ENCODE measurements at regions not wholly inside any gene's neighbourhood (a gene's known extent, or its start where the extent isn't known, plus 50 kb on each side); places are given as distances from the start of the nearest gene placed in this dataset.

- no peaks in the 10 kb centered on the region for H3K27me3 ChIP-seq (ENCODE audit: control insufficient read depth in 1 of 2, insufficient read depth in 2 of 2, low read length in 2 of 2)
- no peaks in the 10 kb centered on the region for H3K4me1 ChIP-seq (ENCODE audit: insufficient read depth, low read length)
- no peaks in the 10 kb centered on the region for H3K9me3 ChIP-seq (ENCODE audit: control insufficient read depth in 1 of 2, insufficient read depth in 1 of 2, low read length in 2 of 2)
- Mint-ChIP-seq H3K27me3 (no peaks in the 10 kb centered on the region), H3K9me3 (no peaks in the 10 kb centered on the region), H3K27ac (no peak overlapping the region), H3K4me1 (ENCODE audit: low read depth) (peaks cover 5% of the 10 kb centered on the region), H3K4me3 (no peak overlapping the region), H3K36me3 (ENCODE audit: low read depth) (no peaks in the 10 kb centered on the region)
- no peaks in the 10 kb centered on the region for H3K36me3 ChIP-seq (ENCODE audit: insufficient read depth, low read length)
- no peak for DNase-seq
- CTCF ChIA-PET, result no interaction called here
- ATAC-seq (ENCODE audit: poor library complexity), result no peak
- TF ChIP-seq CTCF (IDR thresholded peaks at IDR 0.05), result no peak
- no peak overlapping the region for H3K27ac ChIP-seq (ENCODE audit: low read depth in 1 of 2, low read length in 2 of 2)
- no peak overlapping the region for H3K4me3 ChIP-seq (ENCODE audit: low read length)
- POLR2A ChIA-PET, result no interaction called here
- intact Hi-C loops (cut with DNase I, micrococcal nuclease), result no loop called here
These were observed 127.6 kb upstream of the SYNDIG1 start for GRCh38 chr20:24341781-24342180.

- H3K9me3 ChIP-seq (ENCODE audit: control insufficient read depth in 1 of 2, insufficient read depth in 1 of 2, low read length in 2 of 2), result no peaks in the 10 kb centered on the region
- H3K4me3 ChIP-seq (ENCODE audit: low read length), result no peak overlapping the region
- intact Hi-C loops (cut with DNase I, micrococcal nuclease), result no loop called here
- no peaks in the 10 kb centered on the region for H3K27me3 Mint-ChIP-seq
- H3K27ac ChIP-seq (ENCODE audit: low read depth in 1 of 2, low read length in 2 of 2), result no peak overlapping the region
- DNase-seq (no peak), ATAC-seq (ENCODE audit: poor library complexity) (no peak)
- H3K9me3 Mint-ChIP-seq, result no peaks in the 10 kb centered on the region
- H3K4me3 Mint-ChIP-seq, result no peak overlapping the region
- no peaks in the 10 kb centered on the region for H3K4me1 ChIP-seq (ENCODE audit: insufficient read depth, low read length)
- TF ChIP-seq CTCF (IDR thresholded peaks at IDR 0.05), result no peak
- H3K36me3 Mint-ChIP-seq (ENCODE audit: low read depth), result no peaks in the 10 kb centered on the region
- no peaks in the 10 kb centered on the region for H3K36me3 ChIP-seq (ENCODE audit: insufficient read depth, low read length)
- no peak overlapping the region for H3K27ac Mint-ChIP-seq
- CTCF ChIA-PET, result no interaction called here
- H3K4me1 Mint-ChIP-seq (ENCODE audit: low read depth), result peaks cover 5% of the 10 kb centered on the region
- POLR2A ChIA-PET, result no interaction called here
- H3K27me3 ChIP-seq (ENCODE audit: control insufficient read depth in 1 of 2, insufficient read depth in 2 of 2, low read length in 2 of 2), result no peaks in the 10 kb centered on the region
These were observed 128.5 kb upstream of the SYNDIG1 start for GRCh38 chr20:24340933-24341332.

- Histone ChIP-seq H3K27ac (ENCODE audit: low read depth in 1 of 2, low read length in 2 of 2) (no peak overlapping the region), H3K9me3 (ENCODE audit: control insufficient read depth in 1 of 2, insufficient read depth in 1 of 2, low read length in 2 of 2) (no peaks in the 10 kb centered on the region), H3K4me3 (ENCODE audit: low read length) (no peak overlapping the region), H3K27me3 (ENCODE audit: control insufficient read depth in 1 of 2, insufficient read depth in 2 of 2, low read length in 2 of 2) (no peaks in the 10 kb centered on the region), H3K36me3 (ENCODE audit: insufficient read depth, low read length) (no peaks in the 10 kb centered on the region), H3K4me1 (ENCODE audit: insufficient read depth, low read length) (no peaks in the 10 kb centered on the region)
- POLR2A ChIA-PET, result no interaction called here
- no peak for TF ChIP-seq CTCF (IDR thresholded peaks at IDR 0.05)
- DNase-seq (no peak), ATAC-seq (ENCODE audit: poor library complexity) (no peak)
- Mint-ChIP-seq H3K27ac (no peak overlapping the region), H3K36me3 (ENCODE audit: low read depth) (no peaks in the 10 kb centered on the region), H3K4me1 (ENCODE audit: low read depth) (peaks cover 5% of the 10 kb centered on the region), H3K4me3 (no peak overlapping the region), H3K27me3 (no peaks in the 10 kb centered on the region), H3K9me3 (no peaks in the 10 kb centered on the region)
- CTCF ChIA-PET, result no interaction called here
- intact Hi-C loops (cut with DNase I, micrococcal nuclease), result no loop called here
These were observed 130.2 kb upstream of the SYNDIG1 start for GRCh38 chr20:24339210-24339641.

All from CD4-positive, alpha-beta T cell (primary cell).